ENCODE measurements at regions not wholly inside any gene's neighbourhood (a gene's known extent, or its start where the extent isn't known, plus 50 kb on each side); places are given as distances from the start of the nearest gene placed in this dataset.
"Not testable (repeated sequence)": the region's sequence is repeated elsewhere in the genome, so short reads cannot be mapped to it uniquely, and the experiment has no call there.

DNA sequence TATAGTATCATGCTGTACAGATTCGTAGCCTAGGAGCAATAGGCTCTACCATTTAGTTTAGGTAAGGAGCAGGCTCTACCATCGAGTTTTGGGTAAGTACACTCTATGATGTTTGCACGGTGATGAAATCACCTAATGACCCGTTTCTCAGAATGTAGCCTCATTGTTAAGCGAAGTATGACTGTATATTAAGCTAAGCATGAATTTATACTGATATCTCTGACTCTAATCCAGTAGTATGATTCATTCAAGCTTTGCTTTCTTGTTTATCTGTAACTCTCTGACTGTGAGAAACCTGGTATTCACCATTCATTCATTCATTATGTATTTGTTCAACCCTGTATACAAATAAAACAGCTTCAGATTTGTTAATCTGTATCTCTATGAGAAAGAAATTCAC, 283.9 kb upstream of the PRICKLE1 start:
- H3K27ac ChIP-seq = no peak overlapping the region
- H3K36me3 ChIP-seq = no peaks in the 10 kb centered on the region
- no peaks in the 10 kb centered on the region for H3K27me3 ChIP-seq (replicated peaks; ENCODE audit: insufficient read depth)
- H3K4me3 ChIP-seq = no peak overlapping the region
- no peak for TF ChIP-seq POLR2A (IDR thresholded peaks at IDR 0.05)
- TF ChIP-seq, protein P1, sequence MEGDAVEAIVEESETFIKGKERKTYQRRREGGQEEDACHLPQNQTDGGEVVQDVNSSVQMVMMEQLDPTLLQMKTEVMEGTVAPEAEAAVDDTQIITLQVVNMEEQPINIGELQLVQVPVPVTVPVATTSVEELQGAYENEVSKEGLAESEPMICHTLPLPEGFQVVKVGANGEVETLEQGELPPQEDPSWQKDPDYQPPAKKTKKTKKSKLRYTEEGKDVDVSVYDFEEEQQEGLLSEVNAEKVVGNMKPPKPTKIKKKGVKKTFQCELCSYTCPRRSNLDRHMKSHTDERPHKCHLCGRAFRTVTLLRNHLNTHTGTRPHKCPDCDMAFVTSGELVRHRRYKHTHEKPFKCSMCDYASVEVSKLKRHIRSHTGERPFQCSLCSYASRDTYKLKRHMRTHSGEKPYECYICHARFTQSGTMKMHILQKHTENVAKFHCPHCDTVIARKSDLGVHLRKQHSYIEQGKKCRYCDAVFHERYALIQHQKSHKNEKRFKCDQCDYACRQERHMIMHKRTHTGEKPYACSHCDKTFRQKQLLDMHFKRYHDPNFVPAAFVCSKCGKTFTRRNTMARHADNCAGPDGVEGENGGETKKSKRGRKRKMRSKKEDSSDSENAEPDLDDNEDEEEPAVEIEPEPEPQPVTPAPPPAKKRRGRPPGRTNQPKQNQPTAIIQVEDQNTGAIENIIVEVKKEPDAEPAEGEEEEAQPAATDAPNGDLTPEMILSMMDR (IDR thresholded peaks at IDR 0.05) = no peak
- no peak for TF ChIP-seq POLR2AphosphoS5 (IDR thresholded peaks at IDR 0.05)
- H3K9me3 ChIP-seq = no peaks in the 10 kb centered on the region
- WGBS = 90% methylated on average over 5 of the region's 5 CpGs
- DNase-seq (ENCODE audit: low spot score) = no peak
- intact Hi-C loops (cut with DNase I) = no loop called here
- H3K4me1 ChIP-seq (replicated peaks) = no peaks in the 10 kb centered on the region

- intact Hi-C loops (cut with DNase I) = no loop called here
- Histone ChIP-seq H3K4me3 (no peak overlapping the region), H3K27me3 (replicated peaks; ENCODE audit: insufficient read depth) (no peaks in the 10 kb centered on the region), H3K4me1 (replicated peaks) (no peaks in the 10 kb centered on the region), H3K36me3 (no peaks in the 10 kb centered on the region), H3K9me3 (no peaks in the 10 kb centered on the region), H3K27ac (no peak overlapping the region)
- DNase-seq (ENCODE audit: low spot score) = no peak
- 76% methylated on average over 3 of the region's 3 CpGs for WGBS
- no peak for TF ChIP-seq POLR2A (IDR thresholded peaks at IDR 0.05)
- TF ChIP-seq POLR2AphosphoS5 (IDR thresholded peaks at IDR 0.05) = no peak
- TF ChIP-seq, protein P1 (IDR thresholded peaks at IDR 0.05) = no peak
Measured at GRCh38 chr12:42871816-42872215, 282.3 kb upstream of the PRICKLE1 start.

DNA sequence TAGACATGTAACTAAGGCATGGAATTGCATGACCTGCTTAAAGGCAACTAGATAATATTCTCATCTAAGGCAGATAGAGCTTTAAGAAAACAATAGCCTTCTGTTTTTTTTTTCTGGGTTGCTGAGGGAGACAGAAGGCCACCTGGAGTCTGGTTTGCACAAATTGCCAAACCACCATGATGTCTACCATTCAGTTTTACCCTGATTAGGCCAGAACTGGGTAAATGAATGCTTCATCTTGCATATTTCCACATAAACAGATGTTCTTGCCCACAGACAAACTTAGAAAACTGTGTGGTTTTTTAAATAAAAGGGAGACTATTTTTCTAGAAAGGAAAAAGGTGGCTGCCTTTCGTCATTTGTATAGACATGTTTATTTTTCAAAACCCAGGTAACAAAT, 278.7 kb upstream of the PRICKLE1 start:
- no peak for DNase-seq (ENCODE audit: low spot score)
- no peaks in the 10 kb centered on the region for H3K36me3 ChIP-seq
- H3K27me3 ChIP-seq (replicated peaks; ENCODE audit: insufficient read depth) = no peaks in the 10 kb centered on the region
- WGBS = 76% methylated on average over 1 of the region's 1 CpG
- H3K4me3 ChIP-seq = no peak overlapping the region
- H3K27ac ChIP-seq = no peak overlapping the region
- intact Hi-C loops (cut with DNase I) = no loop called here
- H3K9me3 ChIP-seq = no peaks in the 10 kb centered on the region
- peaks cover 3% of the 10 kb centered on the region for H3K4me1 ChIP-seq (replicated peaks)
- TF ChIP-seq POLR2A (IDR thresholded peaks at IDR 0.05) = no peak
- TF ChIP-seq, protein P1 (IDR thresholded peaks at IDR 0.05) = no peak

GRCh38 chr12:42865282-42865681, 275.7 kb upstream of the PRICKLE1 start:
- no peaks in the 10 kb centered on the region for H3K36me3 ChIP-seq
- H3K27me3 ChIP-seq (replicated peaks; ENCODE audit: insufficient read depth) = no peaks in the 10 kb centered on the region
- intact Hi-C loops (cut with DNase I) = no loop called here
- peak; percentile 13 for DNase-seq (ENCODE audit: low spot score)
- H3K4me3 ChIP-seq = no peak overlapping the region
- peak overlapping the region; percentile 8 to 36 for H3K27ac ChIP-seq
- no peaks in the 10 kb centered on the region for H3K9me3 ChIP-seq
- TF ChIP-seq POLR2A (IDR thresholded peaks at IDR 0.05) (no peak), POLR2AphosphoS5 (IDR thresholded peaks at IDR 0.05) (peak; percentile 69)
- TF ChIP-seq, protein P1 (IDR thresholded peaks at IDR 0.05) = no peak
- WGBS = 45% methylated on average over 3 of the region's 3 CpGs
- H3K4me1 ChIP-seq (replicated peaks) = peaks cover 3% of the 10 kb centered on the region

- 91% methylated on average over 2 of the region's 2 CpGs for WGBS
- DNase-seq (ENCODE audit: low spot score) = no peak
- no peak overlapping the region for H3K4me3 ChIP-seq
- intact Hi-C loops (cut with DNase I) = no loop called here
- no peaks in the 10 kb centered on the region for H3K36me3 ChIP-seq
- TF ChIP-seq POLR2AphosphoS5 (IDR thresholded peaks at IDR 0.05) (no peak), POLR2A (IDR thresholded peaks at IDR 0.05) (no peak)
- TF ChIP-seq, protein P1 (IDR thresholded peaks at IDR 0.05) = no peak
- no peaks in the 10 kb centered on the region for H3K9me3 ChIP-seq
- H3K4me1 ChIP-seq (replicated peaks) = peaks cover 3% of the 10 kb centered on the region
- H3K27me3 ChIP-seq (replicated peaks; ENCODE audit: insufficient read depth) = no peaks in the 10 kb centered on the region
- no peak overlapping the region for H3K27ac ChIP-seq
Measured at GRCh38 chr12:42862055-42862454, 272.5 kb upstream of the PRICKLE1 start.

DNA sequence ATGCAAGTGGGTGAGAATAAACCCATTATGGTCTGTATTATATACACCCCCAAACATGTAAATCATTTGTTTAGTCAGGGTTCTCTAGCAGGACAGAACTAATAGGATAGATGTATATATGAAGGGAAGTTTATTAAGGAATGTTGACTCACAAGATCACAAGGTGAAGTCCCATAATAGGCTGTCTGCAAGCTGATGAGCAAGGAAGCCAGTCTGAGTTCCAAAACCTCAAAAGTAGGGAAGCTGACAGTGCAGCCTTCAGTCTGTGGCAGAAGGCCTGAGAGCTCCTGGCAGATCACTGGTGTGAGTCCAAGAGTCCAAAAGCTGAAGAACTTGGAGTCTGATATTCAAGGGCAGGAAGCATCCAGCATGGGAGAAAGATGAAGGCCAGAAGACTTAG, 270.8 kb upstream of the PRICKLE1 start:
- intact Hi-C loops (cut with DNase I); H3K9me3 ChIP-seq; H3K36me3 ChIP-seq; H3K4me1 ChIP-seq (replicated peaks); H3K27me3 ChIP-seq (replicated peaks; ENCODE audit: insufficient read depth); H3K27ac ChIP-seq; DNase-seq (ENCODE audit: low spot score); H3K4me3 ChIP-seq: not testable (repeated sequence)

Data from prostate gland (tissue), 2 donors.